Type B pancreatic cell (in vitro differentiated cells): ENCODE measurements at regions not wholly inside any gene's neighbourhood (a gene's known extent, or its start where the extent isn't known, plus 50 kb on each side); places are given as distances from the start of the nearest gene placed in this dataset.

Experiments
- DNase-seq: peaks from one replicate; pipeline ENCODE4 v3.0.0; 2021; ENCODE audit warnings: mixed read lengths; ENCODE audit not compliant: unreplicated experiment; ENCODE audit errors: extremely low spot score
- H3K27ac Mint-ChIP-seq: 2 replicates; pipeline ENCODE4 v1.8.0; 2021; ENCODE audit warnings: mild to moderate bottlenecking, mixed read lengths
- H3K27me3 Mint-ChIP-seq: 2 replicates; pipeline ENCODE4 v1.8.0; 2021; ENCODE audit warnings: mixed read lengths
- H3K36me3 Mint-ChIP-seq: 2 replicates; pipeline ENCODE4 v1.8.0; 2021; ENCODE audit warnings: mixed read lengths
- H3K4me1 Mint-ChIP-seq: one replicate; pipeline ENCODE4 v1.8.0; 2021; ENCODE audit warnings: mixed read lengths; ENCODE audit not compliant: unreplicated experiment
- H3K4me3 Mint-ChIP-seq: 2 replicates; pipeline ENCODE4 v1.8.0; 2021; ENCODE audit warnings: mild to moderate bottlenecking, mixed read lengths
- H3K9me3 Mint-ChIP-seq: 2 replicates; pipeline ENCODE4 v1.8.0; 2021; ENCODE audit warnings: mixed read lengths
- TF ChIP-seq, protein P1 (sequence below): fragments of 200-600 bp; sonication (generic); conservative IDR thresholded peaks from 2 replicates; pipeline ENCODE4 v1.5.0; 2021; ENCODE audit warnings: antibody characterized with exemption, mild to moderate bottlenecking

DNA sequence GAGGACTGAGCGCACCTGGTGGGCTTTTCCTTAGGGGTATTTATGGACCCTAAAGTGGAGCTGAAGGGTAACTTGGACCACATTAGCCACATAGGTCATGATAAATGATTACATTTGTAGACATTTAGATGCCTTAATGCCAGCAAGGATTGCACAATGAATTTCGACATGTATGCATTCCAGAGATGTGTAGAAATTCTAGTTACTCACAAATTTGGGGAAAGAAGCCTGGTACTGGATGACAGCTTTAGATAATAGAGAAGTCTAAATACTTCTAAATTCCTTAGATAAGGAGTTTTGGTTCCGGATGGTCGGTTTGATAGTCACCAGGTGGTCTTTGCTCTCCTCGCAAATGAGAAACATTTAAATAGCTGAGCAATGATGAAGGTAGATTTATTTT, 609.5 kb upstream of the PRKX start:
- no peaks in the 10 kb centered on the region for H3K36me3 Mint-ChIP-seq
- DNase-seq, result no peak
- TF ChIP-seq, protein P1, sequence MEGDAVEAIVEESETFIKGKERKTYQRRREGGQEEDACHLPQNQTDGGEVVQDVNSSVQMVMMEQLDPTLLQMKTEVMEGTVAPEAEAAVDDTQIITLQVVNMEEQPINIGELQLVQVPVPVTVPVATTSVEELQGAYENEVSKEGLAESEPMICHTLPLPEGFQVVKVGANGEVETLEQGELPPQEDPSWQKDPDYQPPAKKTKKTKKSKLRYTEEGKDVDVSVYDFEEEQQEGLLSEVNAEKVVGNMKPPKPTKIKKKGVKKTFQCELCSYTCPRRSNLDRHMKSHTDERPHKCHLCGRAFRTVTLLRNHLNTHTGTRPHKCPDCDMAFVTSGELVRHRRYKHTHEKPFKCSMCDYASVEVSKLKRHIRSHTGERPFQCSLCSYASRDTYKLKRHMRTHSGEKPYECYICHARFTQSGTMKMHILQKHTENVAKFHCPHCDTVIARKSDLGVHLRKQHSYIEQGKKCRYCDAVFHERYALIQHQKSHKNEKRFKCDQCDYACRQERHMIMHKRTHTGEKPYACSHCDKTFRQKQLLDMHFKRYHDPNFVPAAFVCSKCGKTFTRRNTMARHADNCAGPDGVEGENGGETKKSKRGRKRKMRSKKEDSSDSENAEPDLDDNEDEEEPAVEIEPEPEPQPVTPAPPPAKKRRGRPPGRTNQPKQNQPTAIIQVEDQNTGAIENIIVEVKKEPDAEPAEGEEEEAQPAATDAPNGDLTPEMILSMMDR, result no peak
- no peak overlapping the region for H3K27ac Mint-ChIP-seq
- no peaks in the 10 kb centered on the region for H3K27me3 Mint-ChIP-seq
- H3K9me3 Mint-ChIP-seq, result no peaks in the 10 kb centered on the region
- no peak overlapping the region for H3K4me3 Mint-ChIP-seq
- H3K4me1 Mint-ChIP-seq, result no peaks in the 10 kb centered on the region

DNA sequence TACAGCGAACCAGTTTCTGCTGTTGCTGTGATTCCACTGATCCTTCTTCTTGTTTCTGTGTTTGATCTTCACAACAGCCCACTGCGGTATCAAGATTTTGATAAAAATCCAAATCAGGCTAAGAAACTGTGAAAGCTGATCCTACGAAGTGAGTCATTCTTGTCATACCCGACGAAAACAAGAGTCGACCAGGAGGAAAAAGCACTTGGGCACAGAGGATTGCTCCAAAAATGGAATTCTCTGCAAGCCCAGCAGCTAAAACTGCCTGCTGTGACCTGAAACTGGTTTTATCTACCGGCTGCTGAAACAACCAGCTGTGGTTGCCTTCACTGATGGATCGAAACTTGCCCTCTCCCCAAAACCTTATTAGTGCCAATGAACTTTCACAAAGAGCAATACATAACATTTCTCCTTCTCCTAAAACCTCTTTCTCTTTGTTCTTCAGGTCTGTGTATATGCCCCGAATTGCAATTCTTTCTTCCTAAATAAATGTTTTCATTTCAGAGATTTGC, 607.0 kb upstream of the PRKX start:
- H3K36me3 Mint-ChIP-seq, result no peaks in the 10 kb centered on the region
- no peak overlapping the region for H3K27ac Mint-ChIP-seq
- no peak for DNase-seq
- H3K27me3 Mint-ChIP-seq, result no peaks in the 10 kb centered on the region
- TF ChIP-seq, protein P1, result no peak
- H3K9me3 Mint-ChIP-seq, result no peaks in the 10 kb centered on the region
- no peaks in the 10 kb centered on the region for H3K4me1 Mint-ChIP-seq
- no peak overlapping the region for H3K4me3 Mint-ChIP-seq

DNA sequence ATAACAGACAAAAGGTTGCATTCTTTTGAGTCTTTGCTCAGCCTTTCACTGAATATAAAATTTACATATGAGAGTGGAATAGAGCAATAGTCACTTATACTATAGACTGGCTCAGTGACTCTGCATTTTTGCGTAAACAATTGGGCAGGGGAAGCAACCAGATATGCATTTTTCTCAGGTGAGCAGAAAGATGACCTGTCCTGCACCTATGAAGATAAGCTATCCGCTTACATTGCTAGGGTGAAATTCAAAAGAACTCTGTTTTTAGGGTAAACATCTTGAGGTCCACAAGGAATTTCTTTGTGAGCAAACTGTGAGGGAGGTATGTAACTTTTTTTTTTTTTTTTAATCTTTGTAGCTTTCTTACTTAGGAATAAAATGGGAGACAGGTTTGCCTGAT, 602.4 kb upstream of the PRKX start:
- Mint-ChIP-seq H3K36me3 (no peaks in the 10 kb centered on the region), H3K27ac (no peak overlapping the region), H3K9me3 (no peaks in the 10 kb centered on the region), H3K27me3 (no peaks in the 10 kb centered on the region), H3K4me3 (no peak overlapping the region), H3K4me1 (no peaks in the 10 kb centered on the region)
- TF ChIP-seq, protein P1, result no peak
- DNase-seq, result no peak

DNA sequence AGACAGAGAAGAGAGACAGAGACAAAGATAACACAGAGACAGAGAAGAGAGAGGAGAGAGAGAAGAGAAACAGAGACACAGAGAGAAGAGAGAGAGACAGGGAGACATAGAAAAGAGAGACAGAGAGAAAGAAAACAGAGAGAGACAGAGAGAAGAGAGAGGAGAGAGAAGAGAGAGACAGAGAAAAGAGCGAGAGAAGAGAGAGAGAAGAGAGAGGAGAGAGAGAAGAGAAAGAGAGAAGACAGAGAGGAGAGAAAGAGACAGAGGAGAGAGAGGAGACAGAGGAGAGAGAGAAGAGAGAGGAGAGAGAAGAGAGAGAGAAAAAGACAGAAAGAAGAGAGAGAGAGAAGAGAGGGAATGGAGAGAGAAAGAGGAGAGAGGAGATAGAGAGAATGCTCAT, 601.1 kb upstream of the PRKX start:
- Mint-ChIP-seq H3K27ac (no peak overlapping the region), H3K36me3 (no peaks in the 10 kb centered on the region), H3K27me3 (no peaks in the 10 kb centered on the region), H3K4me1 (no peaks in the 10 kb centered on the region), H3K9me3 (no peaks in the 10 kb centered on the region), H3K4me3 (no peak overlapping the region)
- TF ChIP-seq, protein P1, result no peak
- DNase-seq, result no peak

DNA sequence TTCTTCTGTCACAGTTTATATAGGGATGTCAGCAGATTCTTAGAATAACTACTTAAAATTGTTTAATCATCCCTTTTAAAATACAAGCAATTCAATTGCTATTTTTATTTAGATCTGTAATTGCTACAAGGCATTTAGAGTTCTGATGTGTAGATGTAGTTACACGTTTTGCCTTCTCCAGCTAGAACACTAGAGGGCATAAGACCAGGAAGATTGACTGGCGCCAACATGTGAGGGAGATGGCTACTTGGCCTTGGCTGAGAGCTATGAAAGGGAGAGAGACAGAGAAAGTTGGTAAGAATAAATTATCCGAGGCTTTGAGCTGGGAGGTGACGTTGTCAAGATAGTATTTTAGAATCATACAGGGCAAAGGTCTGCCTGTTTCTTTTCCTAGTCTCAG, 563.7 kb upstream of the PRKX start:
- no peak for DNase-seq
- TF ChIP-seq, protein P1, result peak; percentile 40
- H3K4me1 Mint-ChIP-seq, result no peaks in the 10 kb centered on the region
- no peaks in the 10 kb centered on the region for H3K27me3 Mint-ChIP-seq
- H3K27ac Mint-ChIP-seq, result no peak overlapping the region
- H3K4me3 Mint-ChIP-seq, result no peak overlapping the region
- H3K9me3 Mint-ChIP-seq, result peaks cover 4% of the 10 kb centered on the region
- no peaks in the 10 kb centered on the region for H3K36me3 Mint-ChIP-seq

DNA sequence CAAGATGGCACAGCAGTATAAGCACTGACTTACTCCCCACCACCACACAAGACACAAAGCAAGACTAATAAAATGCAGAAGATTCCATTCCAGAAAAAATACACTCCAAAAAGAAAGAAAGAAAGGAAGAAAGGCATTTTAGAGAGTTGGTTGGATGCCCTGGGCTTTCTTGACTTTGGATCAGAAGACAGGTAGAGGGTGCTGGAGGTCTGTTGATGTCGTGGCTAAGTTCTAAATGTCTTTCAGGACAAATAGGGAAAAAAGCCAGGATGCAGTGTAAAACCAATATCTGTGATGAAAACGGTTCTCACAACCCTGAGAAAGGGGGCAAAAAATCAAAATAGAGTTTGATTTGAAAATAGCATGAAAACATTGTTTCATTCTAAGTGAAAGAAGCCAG, 555.2 kb upstream of the PRKX start:
- no peak overlapping the region for H3K4me3 Mint-ChIP-seq
- H3K36me3 Mint-ChIP-seq, result no peaks in the 10 kb centered on the region
- no peak overlapping the region for H3K27ac Mint-ChIP-seq
- H3K4me1 Mint-ChIP-seq, result no peaks in the 10 kb centered on the region
- no peaks in the 10 kb centered on the region for H3K9me3 Mint-ChIP-seq
- no peaks in the 10 kb centered on the region for H3K27me3 Mint-ChIP-seq
- no peak for DNase-seq
- TF ChIP-seq, protein P1, result no peak
